Skeletal muscle satellite cell (primary cell): ENCODE measurements at regions not wholly inside any gene's neighbourhood (a gene's known extent, or its start where the extent isn't known, plus 50 kb on each side); places are given as distances from the start of the nearest gene placed in this dataset.

ENCODE experiments used
- H3K27me3 ChIP-seq: 2 replicates; pipeline ENCODE4 v1.7.0; 2013; ENCODE audit warnings: low read length; ENCODE audit not compliant: control insufficient read depth, insufficient read depth
- H3K36me3 ChIP-seq: 2 replicates; pipeline ENCODE4 v1.7.0; 2013; ENCODE audit warnings: mild to moderate bottlenecking, control low read depth, low read length; ENCODE audit not compliant: insufficient read depth
- H3K4me1 ChIP-seq: 2 replicates; pipeline ENCODE4 v1.7.0; 2013; ENCODE audit warnings: low read length; ENCODE audit not compliant: control insufficient read depth, insufficient read depth
- H3K4me2 ChIP-seq: 2 replicates; pipeline ENCODE4 v1.7.0; 2013; ENCODE audit warnings: mild to moderate bottlenecking, low read length
- H3K4me3 ChIP-seq: 2 replicates; pipeline ENCODE4 v1.7.0; 2013; ENCODE audit warnings: low read length
- H3K9ac ChIP-seq: 2 replicates; pipeline ENCODE4 v1.7.0; 2013; ENCODE audit warnings: mild to moderate bottlenecking, low read depth, low read length, moderate library complexity
- H3K9me3 ChIP-seq: replicated peaks from 2 replicates; pipeline ENCODE4 v1.7.0; 2013; ENCODE audit warnings: mild to moderate bottlenecking, control low read depth, low read length

GRCh38 chr1:80632284-80632683 is 1168.5 kb upstream of the ADGRL2 start:
- H3K4me1 ChIP-seq: no peaks in the 10 kb centered on the region
- H3K9ac ChIP-seq: no peak overlapping the region
- no peaks in the 10 kb centered on the region for H3K36me3 ChIP-seq
- no peak overlapping the region for H3K4me3 ChIP-seq
- H3K4me2 ChIP-seq: no peak overlapping the region
- H3K27me3 ChIP-seq: no peaks in the 10 kb centered on the region
- H3K9me3 ChIP-seq: peaks cover 4% of the 10 kb centered on the region

- Histone ChIP-seq H3K27me3 (no peaks in the 10 kb centered on the region), H3K4me2 (no peak overlapping the region), H3K36me3 (no peaks in the 10 kb centered on the region), H3K4me3 (no peak overlapping the region), H3K9ac (no peak overlapping the region), H3K9me3 (peaks cover 4% of the 10 kb centered on the region), H3K4me1 (no peaks in the 10 kb centered on the region)
Observed at GRCh38 chr1:80629304-80629837, 1171.4 kb upstream of the ADGRL2 start.

- H3K4me3 ChIP-seq: no peak overlapping the region
- no peaks in the 10 kb centered on the region for H3K36me3 ChIP-seq
- no peaks in the 10 kb centered on the region for H3K9me3 ChIP-seq
- no peak overlapping the region for H3K9ac ChIP-seq
- H3K27me3 ChIP-seq: no peaks in the 10 kb centered on the region
- H3K4me1 ChIP-seq: no peaks in the 10 kb centered on the region
- no peak overlapping the region for H3K4me2 ChIP-seq
Observed at GRCh38 chr1:80624682-80625081, 1176.1 kb upstream of the ADGRL2 start.

DNA sequence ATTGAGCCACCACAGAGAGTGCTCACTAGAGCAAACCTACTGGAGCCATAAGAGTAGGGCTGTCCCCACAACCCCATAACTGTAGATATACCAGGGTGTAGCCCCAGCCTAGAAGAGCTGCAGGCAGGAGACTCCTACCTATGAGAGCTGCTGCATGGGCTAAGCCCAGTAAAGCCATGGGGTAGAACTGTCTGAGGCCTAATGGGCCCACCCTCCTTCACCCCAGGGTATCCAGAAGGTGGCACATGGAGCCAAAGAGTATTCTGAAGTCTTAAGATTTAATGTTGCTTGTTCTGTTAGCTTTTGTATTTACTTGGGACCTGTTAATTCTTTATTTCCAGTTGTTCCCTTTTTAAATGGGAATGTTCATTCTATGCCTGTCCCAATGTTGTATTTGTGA is 1193.7 kb upstream of the ADGRL2 start:
- H3K4me1 ChIP-seq: no peaks in the 10 kb centered on the region
- no peaks in the 10 kb centered on the region for H3K27me3 ChIP-seq
- H3K4me2 ChIP-seq: no peak overlapping the region
- H3K4me3 ChIP-seq: no peak overlapping the region
- H3K9me3 ChIP-seq: no peaks in the 10 kb centered on the region
- no peaks in the 10 kb centered on the region for H3K36me3 ChIP-seq
- H3K9ac ChIP-seq: no peak overlapping the region

GRCh38 chr1:80594013-80594412 is 1206.7 kb upstream of the ADGRL2 start:
- Histone ChIP-seq H3K9ac (no peak overlapping the region), H3K4me1 (no peaks in the 10 kb centered on the region), H3K4me3 (no peak overlapping the region), H3K4me2 (no peak overlapping the region), H3K27me3 (no peaks in the 10 kb centered on the region), H3K9me3 (peaks cover 4% of the 10 kb centered on the region), H3K36me3 (no peaks in the 10 kb centered on the region)

GRCh38 chr1:80593197-80593596 is 1207.5 kb upstream of the ADGRL2 start:
- Histone ChIP-seq H3K4me2 (no peak overlapping the region), H3K27me3 (no peaks in the 10 kb centered on the region), H3K36me3 (no peaks in the 10 kb centered on the region), H3K4me3 (no peak overlapping the region), H3K9ac (no peak overlapping the region), H3K4me1 (no peaks in the 10 kb centered on the region), H3K9me3 (peaks cover 4% of the 10 kb centered on the region)

GRCh38 chr1:80582980-80583379 is 1217.8 kb upstream of the ADGRL2 start:
- H3K4me1 ChIP-seq: no peaks in the 10 kb centered on the region
- no peaks in the 10 kb centered on the region for H3K9me3 ChIP-seq
- H3K27me3 ChIP-seq: no peaks in the 10 kb centered on the region
- H3K4me2 ChIP-seq: no peak overlapping the region
- no peak overlapping the region for H3K9ac ChIP-seq
- H3K4me3 ChIP-seq: no peak overlapping the region
- no peaks in the 10 kb centered on the region for H3K36me3 ChIP-seq

GRCh38 chr1:80579055-80579454 is 1221.7 kb upstream of the ADGRL2 start:
- Histone ChIP-seq H3K36me3 (no peaks in the 10 kb centered on the region), H3K4me1 (no peaks in the 10 kb centered on the region), H3K4me2 (no peak overlapping the region), H3K27me3 (no peaks in the 10 kb centered on the region), H3K9ac (no peak overlapping the region), H3K4me3 (no peak overlapping the region), H3K9me3 (no peaks in the 10 kb centered on the region)

DNA sequence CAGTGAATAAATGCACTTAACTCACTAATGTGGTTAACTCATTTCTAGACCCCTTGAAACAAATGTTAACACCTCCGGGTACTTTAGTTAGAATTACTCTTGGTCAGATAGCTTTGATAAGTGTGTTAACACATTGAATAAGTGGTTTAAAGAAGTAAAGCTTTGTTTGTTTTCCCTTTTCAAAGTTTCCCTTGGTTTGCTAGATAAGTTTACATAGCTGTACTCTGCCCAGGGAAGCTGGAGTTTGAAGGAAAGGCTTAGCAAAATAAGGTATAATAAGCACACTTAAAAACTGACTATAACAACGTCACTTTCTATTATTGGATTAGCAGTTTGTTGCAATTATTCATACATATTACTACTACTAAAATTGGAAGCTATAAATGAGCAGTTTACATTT is 1233.9 kb upstream of the ADGRL2 start:
- Histone ChIP-seq H3K4me2 (no peak overlapping the region), H3K4me3 (no peak overlapping the region)

GRCh38 chr1:80566123-80566522 is 1234.6 kb upstream of the ADGRL2 start:
- Histone ChIP-seq H3K4me1 (no peaks in the 10 kb centered on the region), H3K9ac (no peak overlapping the region), H3K4me3 (no peak overlapping the region), H3K27me3 (no peaks in the 10 kb centered on the region), H3K36me3 (no peaks in the 10 kb centered on the region), H3K9me3 (no peaks in the 10 kb centered on the region), H3K4me2 (no peak overlapping the region)

More for the DNA sequence above, 1233.9 kb upstream of the ADGRL2 start:
- Histone ChIP-seq H3K9me3 (no peaks in the 10 kb centered on the region), H3K9ac (no peak overlapping the region), H3K27me3 (no peaks in the 10 kb centered on the region), H3K4me1 (no peaks in the 10 kb centered on the region), H3K36me3 (no peaks in the 10 kb centered on the region)

DNA sequence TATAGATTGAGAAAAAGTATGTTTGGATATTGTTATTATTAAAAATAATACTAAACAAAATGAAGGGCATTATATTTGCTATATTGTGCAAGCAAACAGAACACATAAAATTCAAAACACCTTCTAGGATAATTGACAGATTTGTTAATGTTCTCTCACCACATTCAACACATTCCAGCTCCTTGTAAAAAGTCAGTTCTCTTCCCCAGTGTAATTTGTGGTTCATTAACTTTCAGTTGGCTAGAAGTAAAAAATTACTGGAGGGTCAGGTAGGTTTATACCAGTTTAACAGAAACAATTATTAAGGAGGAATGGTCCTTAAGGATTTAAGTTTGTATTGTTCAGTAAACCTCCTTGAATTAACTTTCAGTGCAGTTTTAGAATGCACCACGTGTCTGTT is 1235.3 kb upstream of the ADGRL2 start:
- Histone ChIP-seq H3K27me3 (no peaks in the 10 kb centered on the region), H3K9ac (no peak overlapping the region), H3K9me3 (no peaks in the 10 kb centered on the region), H3K4me2 (no peak overlapping the region), H3K4me3 (no peak overlapping the region), H3K36me3 (no peaks in the 10 kb centered on the region), H3K4me1 (no peaks in the 10 kb centered on the region)

DNA sequence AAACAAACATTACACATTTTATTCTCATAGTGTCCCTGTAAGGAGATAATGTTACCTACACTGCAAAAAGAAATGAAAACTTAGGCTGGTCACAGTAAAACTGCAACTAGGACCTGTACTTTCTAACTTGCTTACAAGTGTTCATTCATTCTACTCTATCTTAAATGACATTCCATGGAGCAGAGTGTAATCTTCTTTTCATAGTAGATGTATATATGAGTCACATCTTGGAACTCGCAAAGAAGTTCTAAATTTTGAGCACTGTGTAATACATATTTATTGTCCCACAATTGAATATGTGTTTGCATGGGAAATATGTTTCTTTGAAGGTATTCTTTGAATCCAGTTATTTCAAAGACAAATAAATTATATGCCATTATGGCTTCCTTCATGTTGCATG is 1258.5 kb upstream of the ADGRL2 start:
- H3K9me3 ChIP-seq: peaks cover 4% of the 10 kb centered on the region
- no peaks in the 10 kb centered on the region for H3K36me3 ChIP-seq
- H3K4me2 ChIP-seq: no peak overlapping the region
- no peak overlapping the region for H3K4me3 ChIP-seq
- no peaks in the 10 kb centered on the region for H3K27me3 ChIP-seq
- H3K4me1 ChIP-seq: no peaks in the 10 kb centered on the region
- H3K9ac ChIP-seq: no peak overlapping the region
